Urinary bladder (tissue), 3 donors: ENCODE measurements at regions not wholly inside any gene's neighbourhood (a gene's known extent, or its start where the extent isn't known, plus 50 kb on each side); places are given as distances from the start of the nearest gene placed in this dataset.

Source experiments
- DNase-seq: peaks from one replicate; pipeline ENCODE4 v3.0.0-alpha.2; 2015; ENCODE audit errors: extremely low spot score
- H3K27ac ChIP-seq: one replicate; pipeline ENCODE4 v1.5.1; 2013; ENCODE audit warnings: low read depth, mild to moderate bottlenecking, moderate library complexity
- H3K36me3 ChIP-seq: one replicate; pipeline ENCODE4 v1.6.1; 2013; ENCODE audit warnings: mild to moderate bottlenecking, moderate library complexity; ENCODE audit not compliant: insufficient read depth
- H3K4me1 ChIP-seq: one replicate; pipeline ENCODE4 v1.6.1; 2013; ENCODE audit warnings: mild to moderate bottlenecking, moderate library complexity; ENCODE audit not compliant: insufficient read depth
- H3K4me3 ChIP-seq: one replicate; pipeline ENCODE4 v1.5.1; 2013; ENCODE audit warnings: low read depth, low read length
- WGBS: extraction: QIAGEN DNeasy Blood & Tissue Kit; methylation state at CpG from one replicate; pipeline ENCODE4 v1.1.7; 2013; 5-methylcytosine and 5-hydroxymethylcytosine counted together
- donor health status: healthy with polysubstance abuse.
- donor health status: healthy.

- Histone ChIP-seq H3K27ac (no peak overlapping the region), H3K36me3 (no peaks in the 10 kb centered on the region), H3K4me3 (no peak overlapping the region), H3K4me1 (no peaks in the 10 kb centered on the region)
- no peak for DNase-seq
- 89% methylated on average over 4 of the region's 4 CpGs for WGBS
These were observed 189.7 kb downstream of the PPARGC1A start for GRCh38 chr4:23700197-23700596.

GRCh38 chr4:23697722-23698121 lies 192.1 kb downstream of the PPARGC1A start:
- H3K4me3 ChIP-seq = no peak overlapping the region
- no peak overlapping the region for H3K27ac ChIP-seq
- no peaks in the 10 kb centered on the region for H3K36me3 ChIP-seq
- WGBS = 84% methylated on average over 3 of the region's 3 CpGs
- DNase-seq = no peak
- H3K4me1 ChIP-seq = no peaks in the 10 kb centered on the region

- Histone ChIP-seq H3K4me3 (no peak overlapping the region), H3K27ac (no peak overlapping the region), H3K36me3 (no peaks in the 10 kb centered on the region), H3K4me1 (no peaks in the 10 kb centered on the region)
- DNase-seq = no peak
- 66% methylated on average over 1 of the region's 1 CpG for WGBS
These were observed 192.8 kb downstream of the PPARGC1A start for GRCh38 chr4:23697001-23697528.

- H3K4me3 ChIP-seq = no peak overlapping the region
- no peak for DNase-seq
- no peak overlapping the region for H3K27ac ChIP-seq
- 93% methylated on average over 3 of the region's 3 CpGs for WGBS
- H3K4me1 ChIP-seq = no peaks in the 10 kb centered on the region
- H3K36me3 ChIP-seq = no peaks in the 10 kb centered on the region
These were observed 203.5 kb downstream of the PPARGC1A start for GRCh38 chr4:23686169-23686897.

GRCh38 chr4:23685471-23685870 lies 204.4 kb downstream of the PPARGC1A start:
- WGBS = 85% methylated on average over 4 of the region's 4 CpGs
- Histone ChIP-seq H3K36me3 (no peaks in the 10 kb centered on the region), H3K4me3 (no peak overlapping the region), H3K4me1 (no peaks in the 10 kb centered on the region), H3K27ac (no peak overlapping the region)
- no peak for DNase-seq

GRCh38 chr4:23680671-23681518 lies 209.0 kb downstream of the PPARGC1A start:
- no peak overlapping the region for H3K27ac ChIP-seq
- no peaks in the 10 kb centered on the region for H3K36me3 ChIP-seq
- no peaks in the 10 kb centered on the region for H3K4me1 ChIP-seq
- H3K4me3 ChIP-seq = no peak overlapping the region
- WGBS = 49% methylated on average over 2 of the region's 2 CpGs
- DNase-seq = no peak

- no peak overlapping the region for H3K27ac ChIP-seq
- H3K4me3 ChIP-seq = no peak overlapping the region
- H3K36me3 ChIP-seq = no peaks in the 10 kb centered on the region
- no peaks in the 10 kb centered on the region for H3K4me1 ChIP-seq
- DNase-seq = no peak
- WGBS = 67% methylated on average over 1 of the region's 1 CpG
These were observed 215.2 kb downstream of the PPARGC1A start for GRCh38 chr4:23674694-23675093.

GRCh38 chr4:23667659-23668058 lies 222.2 kb downstream of the PPARGC1A start:
- WGBS = 78% methylated on average over 3 of the region's 3 CpGs
- Histone ChIP-seq H3K4me3 (no peak overlapping the region), H3K27ac (no peak overlapping the region), H3K36me3 (no peaks in the 10 kb centered on the region), H3K4me1 (no peaks in the 10 kb centered on the region)
- DNase-seq = no peak

GRCh38 chr4:23660865-23661264 lies 229.0 kb downstream of the PPARGC1A start:
- H3K4me3 ChIP-seq = no peak overlapping the region
- no peaks in the 10 kb centered on the region for H3K4me1 ChIP-seq
- no peak for DNase-seq
- WGBS = 91% methylated on average over 2 of the region's 2 CpGs
- no peak overlapping the region for H3K27ac ChIP-seq
- H3K36me3 ChIP-seq = no peaks in the 10 kb centered on the region

GRCh38 chr4:23654791-23655190 lies 235.1 kb downstream of the PPARGC1A start:
- no peak for DNase-seq
- Histone ChIP-seq H3K4me1 (no peaks in the 10 kb centered on the region), H3K4me3 (no peak overlapping the region), H3K36me3 (no peaks in the 10 kb centered on the region), H3K27ac (no peak overlapping the region)
- WGBS = 69% methylated on average over 1 of the region's 1 CpG

- 89% methylated on average over 7 of the region's 7 CpGs for WGBS
- no peak overlapping the region for H3K4me3 ChIP-seq
- H3K27ac ChIP-seq = no peak overlapping the region
- no peaks in the 10 kb centered on the region for H3K4me1 ChIP-seq
- DNase-seq = no peak
- H3K36me3 ChIP-seq = no peaks in the 10 kb centered on the region
These were observed 240.8 kb downstream of the PPARGC1A start for GRCh38 chr4:23648854-23649596.

- 92% methylated on average over 1 of the region's 1 CpG for WGBS
- Histone ChIP-seq H3K4me3 (no peak overlapping the region), H3K4me1 (no peaks in the 10 kb centered on the region), H3K27ac (no peak overlapping the region), H3K36me3 (no peaks in the 10 kb centered on the region)
- no peak for DNase-seq
These were observed 254.4 kb downstream of the PPARGC1A start for GRCh38 chr4:23635468-23635867.

GRCh38 chr4:23631255-23631950 lies 258.4 kb downstream of the PPARGC1A start:
- no peak overlapping the region for H3K27ac ChIP-seq
- H3K4me1 ChIP-seq = no peaks in the 10 kb centered on the region
- no peaks in the 10 kb centered on the region for H3K36me3 ChIP-seq
- no peak overlapping the region for H3K4me3 ChIP-seq
- no peak for DNase-seq
- 65% methylated on average over 4 of the region's 4 CpGs for whole genome bisulfite sequencing
